HepG2 (cell line): ENCODE measurements at regions not wholly inside any gene's neighbourhood (a gene's known extent, or its start where the extent isn't known, plus 50 kb on each side); places are given as distances from the start of the nearest gene placed in this dataset.

Experiments used
- ATAC-seq: fragments of 200-7000 bp; cut with Tn5 transposase; 3 replicates; pipeline ENCODE4 v1.9.1; 2020; ENCODE audit warnings: mild to moderate bottlenecking, moderate library complexity
- BruUV-seq: library from RNA; stranded (reverse); fragments of 400-500 nt; replicated peaks from 2 replicates; lab custom pipeline; 2021; lab: Mats Ljungman, UMichigan
- CTCF ChIA-PET: fragments of 300-600 bp; formaldehyde crosslinking; extraction: SDS; loops from one replicate; lab custom pipeline; 2021; ENCODE audit warnings: low total read pairs, inconsistent platforms, low intra/inter-chr PET ratio; lab: Yijun Ruan, JAX
- POLR2A ChIA-PET: fragments of 350-600 bp; sonication (Branson Sonifier 250); formaldehyde crosslinking; loops from one replicate; lab custom pipeline; 2020; ENCODE audit warnings: antibody characterized with exemption, inconsistent platforms; lab: Yijun Ruan, JAX
- DNase-seq: peaks from one replicate; pipeline ENCODE4 v3.0.0-alpha.2; 2015; ENCODE audit warnings: low spot score
- FAIRE-seq: peaks from 3 replicates; lab custom pipeline; 2011; peaks lifted over from hg19 to GRCh38; lab: Jason Lieb, UNC
- H2AFZ ChIP-seq: one replicate; pipeline ENCODE4 v1.6.1; 2011; ENCODE audit warnings: low read length, inconsistent platforms
- H3K27ac ChIP-seq: fragments of 300-600 bp; 3 replicates; pipeline ENCODE4 v1.8.0; 2011; ENCODE audit warnings: mixed run types, mild to moderate bottlenecking, mixed read lengths, low read length, inconsistent platforms; ENCODE audit not compliant: insufficient read depth; ENCODE audit errors: extremely low read length
- H3K27me3 ChIP-seq, 2 experiments: fragments of 200-600 bp in 1 of 2; 2 replicates in 1 of 2; 3 replicates in 1 of 2; pipeline versions ENCODE4 v1.6.0 to v1.8.0; 2011; ENCODE audit warnings: low read length in 2 of 2, mild to moderate bottlenecking in 2 of 2, moderate library complexity in 2 of 2, inconsistent platforms in 1 of 2; ENCODE audit not compliant: insufficient read depth in 2 of 2, control insufficient read depth in 1 of 2
- H3K36me3 ChIP-seq, 2 experiments: fragments of 200-600 bp in 1 of 2; replicated peaks in 1 of 2; 2 replicates in 1 of 2; 3 replicates in 1 of 2; pipeline versions ENCODE4 v1.5.1 to v1.8.0; 2011; ENCODE audit warnings: low read length in 2 of 2, inconsistent platforms in 1 of 2; ENCODE audit not compliant: insufficient read depth in 2 of 2, control insufficient read depth in 1 of 2
- H3K4me1 ChIP-seq: 2 replicates; pipeline ENCODE4 v1.5.1; 2012; ENCODE audit warnings: low read length, inconsistent platforms; ENCODE audit not compliant: insufficient read depth
- H3K4me2 ChIP-seq: 2 replicates; pipeline ENCODE4 v1.6.0; 2011; ENCODE audit warnings: low read depth, low read length, inconsistent platforms
- H3K4me3 ChIP-seq, 3 experiments: fragments of 200-600 bp in 1 of 3; sonication (generic), shearing (Covaris generic) in 1 of 3; replicated peaks in 1 of 3; 2 replicates each; pipeline ENCODE4 v1.5.1; 2011 to 2016; ENCODE audit warnings: low read length in 3 of 3, inconsistent platforms in 2 of 3, low read depth in 2 of 3, mild to moderate bottlenecking in 2 of 3, control low read depth in 1 of 3, mixed read lengths in 1 of 3; ENCODE audit not compliant: insufficient read depth in 1 of 3
- H3K79me2 ChIP-seq: one replicate; pipeline ENCODE4 v1.6.1; 2011; ENCODE audit warnings: low read length, inconsistent platforms; ENCODE audit not compliant: insufficient read depth
- H3K9ac ChIP-seq: 2 replicates; pipeline ENCODE4 v1.6.0; 2011; ENCODE audit warnings: mild to moderate bottlenecking, low read depth, low read length, inconsistent platforms; ENCODE audit not compliant: insufficient read depth
- H3K9me3 ChIP-seq: 2 replicates; pipeline ENCODE4 v1.5.1; 2012; ENCODE audit warnings: mild to moderate bottlenecking, low read length
- H4K20me1 ChIP-seq: 2 replicates; pipeline ENCODE4 v1.6.0; 2011; ENCODE audit warnings: inconsistent platforms, mild to moderate bottlenecking, low read length, moderate library complexity; ENCODE audit not compliant: insufficient read depth
- FOXO1 ChIP-seq: sonication (generic); formaldehyde crosslinking; IDR thresholded peaks from 2 replicates; pipeline ENCODE4 v1.4.0; 2020; ENCODE audit warnings: missing genetic modification reagents
- HMG20A ChIP-seq: IDR thresholded peaks from 2 replicates; pipeline ENCODE4 v1.6.1; 2016; ENCODE audit warnings: borderline replicate concordance
- KAT2B ChIP-seq: fragments of 150-350 bp; IDR thresholded peaks from 2 replicates; pipeline ENCODE4 v1.6.1; 2014; ENCODE audit warnings: low read depth, low read length, borderline replicate concordance
- KLF13 ChIP-seq: sonication (generic); formaldehyde crosslinking; IDR thresholded peaks from 2 replicates; pipeline ENCODE4 v1.4.0; 2020; ENCODE audit warnings: mild to moderate bottlenecking, missing genetic modification reagents
- MTA1 ChIP-seq: sonication (generic); formaldehyde crosslinking; IDR thresholded peaks from 2 replicates; pipeline ENCODE4 v1.4.0; 2020; ENCODE audit warnings: missing genetic modification reagents, mild to moderate bottlenecking, borderline replicate concordance
- SAFB2 ChIP-seq: sonication (generic); formaldehyde crosslinking; IDR thresholded peaks from 2 replicates; pipeline ENCODE4 v1.5.1; 2020; ENCODE audit warnings: missing genetic modification reagents, low read depth, mild to moderate bottlenecking, borderline replicate concordance
- SAP130 ChIP-seq: IDR thresholded peaks from 2 replicates; pipeline ENCODE4 v1.6.1; 2016; ENCODE audit warnings: low read depth
- SKI ChIP-seq: fragments of 450-650 bp; IDR thresholded peaks from one replicate; pipeline ENCODE4 v1.6.1; 2018; ENCODE audit warnings: mild to moderate bottlenecking; ENCODE audit not compliant: partially characterized antibody
- SOX6 ChIP-seq, 2 experiments: fragments of 450-650 bp in 1 of 2; sonication (generic) in 1 of 2; formaldehyde crosslinking in 1 of 2; IDR thresholded peaks; 2 replicates each; pipeline versions ENCODE4 v1.4.0 to v1.6.1; 2017 to 2020; ENCODE audit warnings: antibody characterized with exemption in 1 of 2, mild to moderate bottlenecking in 1 of 2, missing genetic modification reagents in 1 of 2
- TBX3 ChIP-seq: fragments of 450-650 bp; IDR thresholded peaks from 2 replicates; pipeline ENCODE4 v1.6.1; 2017; ENCODE audit warnings: antibody characterized with exemption, mild to moderate bottlenecking, inconsistent platforms, borderline replicate concordance
- TEAD2 ChIP-seq: sonication (generic); formaldehyde crosslinking; IDR thresholded peaks from 2 replicates; pipeline ENCODE4 v1.9.0; 2021; ENCODE audit warnings: missing genetic modification reagents
- YEATS4 ChIP-seq: sonication (generic); formaldehyde crosslinking; IDR thresholded peaks from 2 replicates; pipeline ENCODE4 v1.4.0; 2020; ENCODE audit warnings: missing genetic modification reagents, borderline replicate concordance
- ZC3H4 ChIP-seq: sonication (generic); formaldehyde crosslinking; IDR thresholded peaks from 2 replicates; pipeline ENCODE4 v1.4.0; 2020; ENCODE audit warnings: missing genetic modification reagents, borderline replicate concordance
- ZNF30 ChIP-seq: sonication (generic); formaldehyde crosslinking; IDR thresholded peaks from 2 replicates; pipeline ENCODE4 v1.5.0; 2020; ENCODE audit warnings: mild to moderate bottlenecking, missing genetic modification reagents
- ZNF614 ChIP-seq: IDR thresholded peaks from 2 replicates; pipeline ENCODE4 v1.6.1; 2018; ENCODE audit warnings: missing biosample characterization, missing genetic modification reagents, inconsistent platforms, borderline replicate concordance
- ZNF766 ChIP-seq: sonication (generic); formaldehyde crosslinking; IDR thresholded peaks from 2 replicates; pipeline ENCODE4 v1.5.0; 2020; ENCODE audit warnings: missing genetic modification reagents, borderline replicate concordance
- ZSCAN12 ChIP-seq: sonication (generic); formaldehyde crosslinking; IDR thresholded peaks from 2 replicates; pipeline ENCODE4 v1.9.0; 2021; ENCODE audit warnings: mild to moderate bottlenecking, missing genetic modification reagents
- WGBS: methylation state at CpG from one replicate; pipeline ENCODE4 v1.1.6; 2017; ENCODE audit warnings: low lambda C conversion rate; 5-methylcytosine and 5-hydroxymethylcytosine counted together
- in situ Hi-C: cut with HindIII; loops from 2 replicates; pipeline ENCODE4 v1.10.0; 2017; ENCODE audit warnings: low pct_unique_long_range_greater_than_20kb; ENCODE audit not compliant: extremely low pct_ligation_motif_present
- intact Hi-C: fragments of 100-400 bp; cut with micrococcal nuclease; formaldehyde crosslinking; loops from one replicate; pipeline ENCODE4 v1.10.0; 2022; ENCODE audit not compliant: unreplicated experiment
- TF ChIP-seq, protein P1 (sequence below), 2 experiments: sonication (generic) in 1 of 2; formaldehyde crosslinking in 1 of 2; IDR thresholded peaks; 2 replicates each; pipeline versions ENCODE4 v1.4.0 to v1.6.1; 2018 to 2020; ENCODE audit warnings: missing genetic modification reagents in 2 of 2, borderline replicate concordance in 1 of 2, low read depth in 1 of 2, mild to moderate bottlenecking in 1 of 2, missing biosample characterization in 1 of 2
- TF ChIP-seq, protein P2 (sequence below): sonication (generic); formaldehyde crosslinking; IDR thresholded peaks from 2 replicates; pipeline ENCODE4 v1.4.0; 2020; ENCODE audit warnings: missing genetic modification reagents, mild to moderate bottlenecking, borderline replicate concordance

DNA sequence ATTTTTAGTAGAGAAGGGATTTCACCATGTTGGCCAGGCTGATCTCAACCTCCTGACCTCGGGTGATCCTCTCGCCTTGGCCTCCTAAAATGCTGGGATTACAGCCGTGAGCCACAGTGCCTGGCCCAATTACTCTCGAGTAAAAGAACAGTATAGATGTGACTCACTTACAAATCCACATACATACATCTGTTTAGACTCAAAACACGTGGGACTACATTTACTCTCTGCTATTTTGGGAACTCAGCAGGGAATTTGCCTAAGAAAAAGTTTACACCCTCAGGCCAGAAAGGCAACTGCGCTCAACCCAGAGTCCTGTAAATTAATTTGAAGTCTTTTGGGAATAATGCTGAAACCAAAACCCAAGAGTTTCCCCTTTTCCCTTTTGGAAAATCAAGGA is 289.7 kb downstream of the KLF6 start:
- Histone ChIP-seq H3K9ac (no peak overlapping the region), H3K27ac (no peak overlapping the region), H2AFZ (no peak overlapping the region), H3K4me3 (no peak overlapping the region), H3K27me3 (peaks cover 3 to 19% of the 10 kb centered on the region in 2 experiments; a peak in 3 of 5 replicates), H3K4me2 (no peak overlapping the region), H3K4me1 (0 out of 2 replicates have a peak, but pooled peaks cover 2% of the 10 kb centered on the region), H4K20me1 (no peaks in the 10 kb centered on the region), H3K9me3 (no peaks in the 10 kb centered on the region), H3K79me2 (no peaks in the 10 kb centered on the region), H3K36me3 (no peaks in the 10 kb centered on the region)
- no peak for FAIRE-seq
- 4% methylated on average over 6 of the region's 6 CpGs for WGBS
- no peak for DNase-seq
- TF ChIP-seq KLF13 (no peak), SAFB2 (CRISPR knock-in tag) (no peak), MTA1 (no peak), ZC3H4 (CRISPR knock-in tag) (no peak), HMG20A (CRISPR knock-in tag) (no peak), TEAD2 (CRISPR knock-in tag) (no peak), SKI (no peak), FOXO1 (CRISPR knock-in tag) (no peak), TBX3 (no peak), SOX6 (IDR thresholded peaks at IDR 0.05) (no peak), SOX6 (CRISPR knock-in tag; IDR thresholded peaks at IDR 0.05) (no peak), SAP130 (no peak), ZNF766 (CRISPR knock-in tag) (no peak), ZNF614 (CRISPR knock-in tag) (no peak), ZSCAN12 (CRISPR knock-in tag) (no peak), YEATS4 (CRISPR knock-in tag) (no peak), ZNF30 (CRISPR knock-in tag) (no peak), KAT2B (no peak)
- TF ChIP-seq, protein P1, sequence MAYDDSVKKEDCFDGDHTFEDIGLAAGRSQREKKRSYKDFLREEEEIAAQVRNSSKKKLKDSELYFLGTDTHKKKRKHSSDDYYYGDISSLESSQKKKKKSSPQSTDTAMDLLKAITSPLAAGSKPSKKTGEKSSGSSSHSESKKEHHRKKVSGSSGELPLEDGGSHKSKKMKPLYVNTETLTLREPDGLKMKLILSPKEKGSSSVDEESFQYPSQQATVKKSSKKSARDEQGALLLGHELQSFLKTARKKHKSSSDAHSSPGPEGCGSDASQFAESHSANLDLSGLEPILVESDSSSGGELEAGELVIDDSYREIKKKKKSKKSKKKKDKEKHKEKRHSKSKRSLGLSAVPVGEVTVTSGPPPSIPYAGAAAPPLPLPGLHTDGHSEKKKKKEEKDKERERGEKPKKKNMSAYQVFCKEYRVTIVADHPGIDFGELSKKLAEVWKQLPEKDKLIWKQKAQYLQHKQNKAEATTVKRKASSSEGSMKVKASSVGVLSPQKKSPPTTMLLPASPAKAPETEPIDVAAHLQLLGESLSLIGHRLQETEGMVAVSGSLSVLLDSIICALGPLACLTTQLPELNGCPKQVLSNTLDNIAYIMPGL (CRISPR knock-in tag; IDR thresholded peaks at IDR 0.05; ENCODE audit: borderline replicate concordance in 1 of 2, low read depth in 1 of 2), result no peak
- TF ChIP-seq, protein P2, sequence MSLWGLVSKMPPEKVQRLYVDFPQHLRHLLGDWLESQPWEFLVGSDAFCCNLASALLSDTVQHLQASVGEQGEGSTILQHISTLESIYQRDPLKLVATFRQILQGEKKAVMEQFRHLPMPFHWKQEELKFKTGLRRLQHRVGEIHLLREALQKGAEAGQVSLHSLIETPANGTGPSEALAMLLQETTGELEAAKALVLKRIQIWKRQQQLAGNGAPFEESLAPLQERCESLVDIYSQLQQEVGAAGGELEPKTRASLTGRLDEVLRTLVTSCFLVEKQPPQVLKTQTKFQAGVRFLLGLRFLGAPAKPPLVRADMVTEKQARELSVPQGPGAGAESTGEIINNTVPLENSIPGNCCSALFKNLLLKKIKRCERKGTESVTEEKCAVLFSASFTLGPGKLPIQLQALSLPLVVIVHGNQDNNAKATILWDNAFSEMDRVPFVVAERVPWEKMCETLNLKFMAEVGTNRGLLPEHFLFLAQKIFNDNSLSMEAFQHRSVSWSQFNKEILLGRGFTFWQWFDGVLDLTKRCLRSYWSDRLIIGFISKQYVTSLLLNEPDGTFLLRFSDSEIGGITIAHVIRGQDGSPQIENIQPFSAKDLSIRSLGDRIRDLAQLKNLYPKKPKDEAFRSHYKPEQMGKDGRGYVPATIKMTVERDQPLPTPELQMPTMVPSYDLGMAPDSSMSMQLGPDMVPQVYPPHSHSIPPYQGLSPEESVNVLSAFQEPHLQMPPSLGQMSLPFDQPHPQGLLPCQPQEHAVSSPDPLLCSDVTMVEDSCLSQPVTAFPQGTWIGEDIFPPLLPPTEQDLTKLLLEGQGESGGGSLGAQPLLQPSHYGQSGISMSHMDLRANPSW (CRISPR knock-in tag), result no peak
- intact Hi-C loops, result no loop called here
- ChIA-PET POLR2A (no interaction called here), CTCF (no interaction called here)
- ATAC-seq, result no peak
- no TSS peak for BruUV-seq
- in situ Hi-C loops, result no loop called here
